Non-pigmented ciliary epithelial cell (primary cell): ENCODE measurements at regions not wholly inside any gene's neighbourhood (a gene's known extent, or its start where the extent isn't known, plus 50 kb on each side); places are given as distances from the start of the nearest gene placed in this dataset.

ENCODE experiments used
- DNase-seq: peaks from one replicate; pipeline ENCODE4 v3.0.0-alpha.2; 2010; ENCODE audit warnings: low read depth

DNA sequence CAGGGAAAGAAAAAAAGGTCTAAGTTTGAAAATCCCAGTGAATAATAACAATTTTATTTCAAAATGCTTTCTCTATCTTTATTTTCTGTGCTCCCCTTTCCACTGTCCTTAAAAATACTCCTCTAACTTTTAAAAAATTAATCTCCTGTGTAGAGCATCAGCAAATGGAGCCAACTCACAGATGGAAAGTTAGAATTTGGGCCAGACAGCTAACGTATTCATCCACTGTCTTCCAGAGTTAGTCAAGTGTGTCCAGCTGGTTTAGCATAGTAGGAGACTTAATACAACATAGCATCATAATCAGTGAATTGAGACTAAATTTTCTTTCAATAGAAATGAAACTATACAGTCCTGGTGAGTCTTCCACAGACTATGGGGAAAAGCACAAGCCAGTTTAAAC, 419.0 kb upstream of the LRRC7 start:
- DNase-seq, result no peak

DNA sequence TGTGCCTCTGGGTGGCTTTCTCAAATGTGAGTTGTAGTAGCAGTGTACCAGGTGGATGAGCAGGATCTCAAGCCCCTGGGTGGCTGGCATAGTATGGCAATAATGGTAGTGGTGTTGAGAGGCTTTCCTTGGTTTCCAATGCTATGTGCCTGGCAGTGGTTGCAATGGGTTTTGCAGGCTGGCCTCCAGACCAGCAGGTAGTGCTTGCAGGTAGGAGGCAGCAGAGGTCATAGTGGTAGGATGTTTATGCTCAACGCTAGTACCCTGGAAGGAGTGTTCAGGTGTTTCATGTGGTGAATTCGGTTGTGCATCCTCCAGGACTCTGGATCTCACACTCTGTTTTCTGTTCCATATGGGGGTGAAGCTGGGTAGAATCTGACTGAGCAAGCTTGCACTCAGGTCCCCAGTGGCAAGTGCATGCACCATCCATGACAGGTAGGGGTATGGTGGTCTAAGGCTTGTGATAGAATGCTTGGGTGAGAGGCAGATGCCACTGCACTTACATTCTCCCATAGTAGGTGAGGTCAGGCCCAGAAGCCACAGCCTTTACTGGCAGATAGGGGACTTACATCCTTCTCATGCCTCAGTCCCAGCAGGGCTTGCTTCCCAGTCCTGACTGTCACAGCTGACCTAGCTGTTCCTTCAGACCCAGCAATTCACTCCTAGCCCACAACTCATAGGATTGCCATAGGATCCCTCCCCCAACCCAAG, 410.5 kb upstream of the LRRC7 start:
- DNase-seq, result no peak

DNA sequence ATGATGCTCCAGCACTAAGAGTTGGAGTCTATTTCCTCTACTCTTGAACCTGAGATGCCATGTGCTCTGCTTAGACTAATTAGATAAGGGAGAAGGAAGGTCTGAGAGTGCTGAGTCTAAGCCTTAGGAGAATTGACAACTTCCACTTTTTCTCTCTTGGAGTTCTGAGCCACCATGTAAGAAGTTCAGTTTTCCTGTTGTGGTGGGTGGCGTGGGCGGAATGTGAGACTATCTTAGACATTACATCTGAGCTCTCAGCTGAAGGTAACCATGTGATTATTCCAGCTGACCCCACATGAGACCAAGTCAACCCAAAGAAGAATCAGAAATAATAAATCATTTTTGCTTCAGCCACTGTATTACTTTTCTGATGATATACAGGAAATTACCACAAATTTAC, 404.5 kb upstream of the LRRC7 start:
- DNase-seq, result no peak

DNA sequence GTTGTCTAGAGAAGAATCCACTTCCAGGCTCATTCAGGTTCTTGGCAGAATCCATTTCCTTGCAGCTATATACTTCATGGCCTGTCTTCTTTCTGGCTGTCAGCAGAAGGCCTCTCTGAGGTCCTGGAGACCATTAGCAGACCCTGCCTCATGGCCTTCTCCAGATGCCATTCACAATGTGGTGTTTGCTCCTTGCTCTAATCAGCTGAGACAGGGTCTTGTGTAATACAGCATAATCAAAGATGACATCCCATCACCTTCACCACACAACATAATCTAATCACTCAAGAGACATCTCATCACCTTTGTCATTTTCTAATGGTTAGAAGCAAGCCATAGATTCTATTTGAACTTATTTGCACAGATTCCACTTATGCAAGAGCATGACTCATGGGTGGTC, 403.9 kb upstream of the LRRC7 start:
- no peak for DNase-seq

DNA sequence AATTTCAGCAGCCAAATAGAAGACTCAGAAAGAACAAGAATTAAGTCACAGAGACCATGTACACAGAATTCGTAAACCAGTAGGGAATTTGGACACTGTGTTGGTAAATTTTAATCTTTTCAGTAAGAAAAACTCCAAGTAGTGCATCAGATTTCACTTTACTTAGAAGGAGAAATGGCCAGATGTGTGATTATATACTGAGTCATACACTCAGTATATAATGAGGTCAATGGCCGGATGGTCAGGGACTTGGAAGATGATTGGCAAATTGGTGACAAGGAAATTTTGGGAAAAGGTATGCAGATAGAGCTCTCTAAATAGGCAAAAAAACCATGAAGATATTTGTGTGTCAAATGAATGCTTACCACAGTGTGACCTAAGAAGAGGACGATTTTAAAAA, 399.8 kb upstream of the LRRC7 start:
- no peak for DNase-seq

DNA sequence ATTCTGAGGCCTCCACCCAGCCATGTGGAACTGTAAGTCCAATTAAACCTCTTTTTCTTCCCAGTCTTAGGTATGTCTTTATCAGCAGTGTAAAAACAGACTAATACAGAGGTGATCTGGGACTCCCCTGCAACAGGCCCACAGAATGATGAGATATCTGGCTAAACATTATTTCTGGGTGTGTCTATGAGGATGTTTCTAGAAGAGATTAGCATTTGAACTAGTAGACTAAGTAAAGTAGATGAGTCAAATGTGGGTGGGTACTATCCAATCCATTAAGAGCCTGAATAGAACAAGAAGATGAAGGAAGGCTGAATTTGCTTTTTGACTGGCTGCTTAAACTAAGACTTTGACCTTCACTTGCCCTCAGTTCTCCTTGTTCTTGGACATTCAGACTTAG, 396.5 kb upstream of the LRRC7 start:
- DNase-seq, result no peak

DNA sequence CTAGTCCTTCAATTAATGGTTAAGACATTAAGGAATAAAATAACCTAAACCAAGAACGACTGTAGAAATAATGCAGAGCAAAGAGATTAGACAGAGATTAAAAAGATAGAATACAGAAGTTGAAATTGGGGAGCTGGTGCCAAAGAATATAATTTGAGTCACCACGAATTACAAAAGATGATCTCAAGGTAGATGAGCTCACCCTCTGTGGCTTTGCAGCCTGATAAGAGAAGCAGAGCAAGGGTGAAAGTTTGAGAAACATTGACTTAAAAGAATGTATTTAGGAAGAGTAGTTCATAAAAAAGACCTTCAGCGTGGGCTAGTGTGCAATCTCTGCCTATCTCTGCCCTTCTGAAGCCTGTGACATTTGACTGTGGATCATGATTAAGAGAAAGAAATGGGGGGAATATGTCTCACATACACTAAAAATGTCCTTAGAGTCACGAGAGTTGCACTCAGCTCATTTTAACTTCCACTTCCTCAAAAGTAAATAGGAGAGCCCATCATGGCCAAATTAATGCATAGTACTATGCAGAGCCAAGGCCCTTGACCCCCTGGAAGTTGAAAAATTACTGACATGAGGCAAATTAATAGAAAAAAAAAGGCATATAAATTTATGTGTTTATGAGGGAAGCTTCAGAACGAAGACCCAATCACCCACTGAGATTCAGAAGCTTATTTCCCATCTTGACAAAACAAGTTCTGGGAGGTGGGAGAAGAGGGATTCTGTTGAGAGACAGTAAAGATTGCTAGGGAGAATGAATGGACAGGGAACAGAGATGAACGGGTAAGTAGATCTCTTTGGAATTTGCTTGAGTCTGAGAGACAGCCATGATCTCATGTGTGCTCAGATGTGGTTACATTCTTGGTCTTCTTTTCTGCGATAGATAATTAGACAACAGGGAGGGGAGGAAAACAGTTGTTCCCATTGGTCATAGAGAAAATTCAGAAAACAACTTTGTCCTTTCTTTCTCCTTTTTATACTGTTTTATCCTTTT, 395.4 kb upstream of the LRRC7 start:
- DNase-seq, result peak; percentile 6

DNA sequence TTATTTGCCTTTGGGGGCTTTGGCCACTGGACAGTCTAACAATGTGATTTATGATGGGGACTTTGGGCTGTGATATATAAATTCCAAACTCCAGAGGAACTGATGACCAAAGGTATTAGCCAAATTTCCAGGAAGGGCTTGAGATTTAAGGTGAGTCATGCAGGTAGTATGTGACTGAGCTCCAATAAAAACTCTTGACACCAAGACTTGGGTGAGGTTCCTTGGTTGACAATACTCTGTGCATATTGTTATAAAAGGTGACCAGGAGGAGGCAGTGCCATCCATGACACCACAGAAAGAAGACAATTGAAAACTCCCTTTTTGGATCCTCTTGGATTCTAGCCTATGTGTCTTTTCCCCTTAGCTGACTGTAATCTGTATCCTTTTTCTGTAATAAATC, 392.7 kb upstream of the LRRC7 start:
- DNase-seq, result no peak

DNA sequence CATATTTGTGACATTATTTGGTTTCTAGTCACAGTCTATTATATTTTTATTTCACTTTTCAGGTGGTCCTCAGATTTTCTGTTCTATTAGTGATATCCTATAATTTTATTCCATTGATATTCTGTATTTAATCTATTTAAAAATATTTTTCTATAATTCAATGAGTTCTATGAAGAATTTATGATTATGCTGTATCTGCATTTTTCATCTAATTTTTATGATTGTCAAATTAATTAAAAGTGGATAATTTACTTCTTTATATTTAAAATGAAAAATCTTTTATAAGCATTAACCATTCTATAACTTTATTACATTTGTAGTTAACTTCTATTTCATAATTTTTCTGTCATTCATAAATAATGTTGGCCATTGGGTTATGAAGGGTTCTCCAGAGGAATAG, 387.4 kb upstream of the LRRC7 start:
- DNase-seq, result no peak

DNA sequence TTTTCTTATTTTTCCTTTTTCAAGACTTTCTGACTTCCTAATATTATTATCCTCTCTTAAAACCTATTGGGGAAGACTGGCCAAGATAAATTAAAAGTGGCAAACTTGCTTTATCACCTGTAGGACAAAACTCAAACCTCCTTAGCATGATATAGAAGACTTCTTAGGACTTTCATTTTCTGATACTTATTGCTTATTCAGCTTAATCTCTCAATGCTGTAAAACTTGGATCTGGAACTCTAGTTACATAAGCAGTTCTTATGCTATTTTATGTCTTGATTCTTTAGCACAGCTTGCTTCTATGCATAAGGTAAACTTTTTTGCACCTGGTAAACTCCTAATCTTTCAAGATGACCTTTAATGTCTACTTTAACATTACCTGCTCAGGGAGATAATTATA, 382.3 kb upstream of the LRRC7 start:
- no peak for DNase-seq

DNA sequence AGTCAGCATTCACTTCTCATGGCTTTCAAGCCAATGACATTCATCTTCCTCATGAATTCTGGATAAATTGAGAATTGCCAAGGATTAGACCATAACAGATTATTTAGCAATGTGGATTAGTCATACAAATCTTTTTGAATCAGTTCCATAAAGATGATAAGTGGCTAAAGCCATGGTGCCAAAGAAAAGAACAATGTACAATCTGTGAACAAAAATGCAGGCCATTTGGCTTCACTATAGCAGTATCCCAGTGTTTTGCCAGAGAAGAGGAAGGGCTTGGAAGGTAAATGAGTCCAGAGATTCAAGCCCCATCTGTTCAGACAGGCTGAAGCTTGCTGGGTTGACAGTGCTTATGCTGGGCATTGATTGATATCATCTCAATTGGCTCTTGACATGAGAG, 376.4 kb upstream of the LRRC7 start:
- no peak for DNase-seq

DNA sequence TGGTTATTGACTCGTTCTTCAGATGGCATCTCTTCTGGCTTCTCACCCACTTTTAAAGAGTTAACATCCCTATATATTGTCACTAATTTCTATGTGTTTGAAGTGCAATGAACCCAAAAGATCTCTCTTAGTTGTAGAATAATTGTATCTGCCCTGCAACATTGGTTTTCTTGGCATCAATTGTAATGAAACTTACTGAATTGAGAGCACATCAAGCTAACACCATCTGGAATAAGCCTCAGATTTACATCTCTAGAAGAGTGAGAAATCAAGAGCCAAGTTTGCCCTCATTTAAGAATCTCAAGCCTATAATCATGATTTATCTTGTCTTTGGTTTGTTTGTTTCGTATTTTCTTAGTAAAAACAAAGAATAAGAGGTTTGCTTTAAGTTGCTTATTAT, 372.6 kb upstream of the LRRC7 start:
- no peak for DNase-seq

DNA sequence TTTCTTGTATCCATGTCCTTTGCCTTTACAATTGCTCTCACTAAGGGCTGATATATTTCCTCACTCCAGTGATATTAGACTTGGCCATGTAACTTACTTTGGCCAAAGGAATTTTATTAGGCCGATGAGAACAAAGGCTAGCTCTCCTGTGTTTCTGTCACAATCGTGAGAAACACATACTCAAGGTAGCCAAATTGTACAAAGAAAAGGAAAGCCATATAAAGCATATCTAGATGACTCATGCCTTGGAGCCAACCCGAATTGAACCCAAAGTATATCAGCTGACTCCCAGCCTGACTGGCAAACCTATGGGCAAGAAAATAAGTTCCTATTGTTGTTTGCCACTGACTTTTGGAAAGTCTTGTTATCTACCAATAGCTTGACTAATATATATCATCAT, 371.7 kb upstream of the LRRC7 start:
- no peak for DNase-seq

DNA sequence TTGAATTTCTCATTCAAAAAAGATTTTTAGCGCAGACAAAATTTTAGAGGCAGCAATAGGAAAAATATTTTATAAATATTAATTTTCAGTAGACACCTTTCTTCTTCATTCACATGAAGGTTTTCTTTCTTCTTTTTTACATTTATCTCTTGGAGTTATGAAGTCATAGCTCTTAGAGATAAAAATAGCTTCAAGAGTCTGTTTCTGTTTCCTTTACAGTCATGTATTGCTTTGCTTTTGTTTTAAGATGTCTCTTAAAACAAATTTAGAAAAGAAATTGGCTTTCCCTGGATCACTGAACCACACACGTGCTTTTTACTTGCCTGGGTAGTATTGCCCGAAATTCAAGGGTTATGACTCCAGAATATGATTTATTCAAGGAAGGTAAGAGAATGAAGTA, 369.9 kb upstream of the LRRC7 start:
- DNase-seq, result no peak

DNA sequence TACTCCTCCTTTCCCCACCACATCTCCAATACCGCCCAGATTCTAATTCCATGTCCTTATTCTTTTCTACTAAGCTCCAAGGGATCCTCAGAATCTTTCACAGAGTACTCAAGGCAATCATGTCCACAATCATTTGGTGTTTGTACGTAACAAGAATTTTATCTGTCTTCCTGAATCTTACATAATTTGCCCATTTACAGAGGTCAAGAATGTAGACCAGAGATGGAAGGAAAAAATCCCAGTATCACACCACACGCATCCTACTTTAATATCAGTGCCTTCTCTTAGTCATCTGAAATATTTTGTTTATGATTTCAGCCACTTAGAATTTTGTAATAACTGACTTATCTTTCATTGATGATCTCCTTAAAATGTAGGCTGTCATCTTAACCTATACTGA, 366.0 kb upstream of the LRRC7 start:
- DNase-seq, result no peak

DNA sequence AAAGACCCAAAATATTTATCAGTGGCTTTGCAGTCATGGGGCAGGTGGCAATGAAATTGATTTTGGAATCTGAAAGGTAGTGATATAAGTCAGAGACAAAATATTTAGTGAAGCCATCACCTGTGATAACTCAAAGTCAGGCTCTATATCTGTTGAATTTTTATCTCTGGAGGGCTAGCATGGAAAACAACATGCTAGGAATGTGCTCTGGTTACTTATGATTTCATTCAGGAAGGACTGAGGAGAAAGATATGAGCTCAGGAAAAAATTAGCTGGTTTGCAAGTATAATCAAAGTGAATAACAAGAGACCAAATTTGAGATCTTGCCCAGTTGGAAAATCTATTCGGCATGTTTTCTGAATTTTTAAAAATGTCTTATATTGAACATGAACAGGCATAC, 364.6 kb upstream of the LRRC7 start:
- no peak for DNase-seq

DNA sequence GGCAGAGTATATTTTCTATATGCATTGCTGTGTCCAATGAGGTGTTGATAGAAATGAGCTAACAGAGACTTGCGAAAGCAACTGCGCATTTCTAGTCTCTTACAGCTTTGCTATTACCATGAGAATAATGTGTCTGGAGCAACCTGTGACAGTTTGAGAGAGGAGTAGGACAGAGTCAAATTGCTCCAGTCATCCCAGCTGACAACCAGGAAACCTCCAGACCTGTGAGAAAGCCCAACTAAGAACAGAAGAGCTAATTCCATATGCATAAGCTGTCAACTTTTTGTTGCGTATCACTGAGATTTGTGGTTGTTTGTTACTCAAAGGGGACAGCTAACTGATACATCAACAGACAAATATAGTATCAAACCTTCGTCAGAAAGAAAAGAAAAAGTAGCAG, 354.1 kb upstream of the LRRC7 start:
- no peak for DNase-seq

DNA sequence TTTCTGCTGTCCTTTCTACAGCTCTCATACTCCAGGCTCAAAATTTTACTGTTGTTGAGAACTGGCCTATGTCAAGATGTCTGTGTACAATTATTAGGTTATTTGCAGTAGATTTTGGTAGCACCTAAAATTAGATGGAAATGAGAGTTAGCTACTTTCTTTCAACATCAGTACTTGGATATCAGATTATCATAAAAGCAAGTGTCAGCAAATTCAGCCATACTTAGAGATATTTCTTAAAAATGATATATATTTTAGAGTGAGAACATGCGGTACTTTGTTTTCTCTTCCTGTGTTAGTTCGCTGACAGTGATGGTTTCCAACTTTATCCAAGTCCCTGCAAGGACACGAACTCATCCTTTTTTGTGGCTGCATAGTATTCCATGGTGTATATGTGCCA, 351.8 kb upstream of the LRRC7 start:
- DNase-seq, result no peak

DNA sequence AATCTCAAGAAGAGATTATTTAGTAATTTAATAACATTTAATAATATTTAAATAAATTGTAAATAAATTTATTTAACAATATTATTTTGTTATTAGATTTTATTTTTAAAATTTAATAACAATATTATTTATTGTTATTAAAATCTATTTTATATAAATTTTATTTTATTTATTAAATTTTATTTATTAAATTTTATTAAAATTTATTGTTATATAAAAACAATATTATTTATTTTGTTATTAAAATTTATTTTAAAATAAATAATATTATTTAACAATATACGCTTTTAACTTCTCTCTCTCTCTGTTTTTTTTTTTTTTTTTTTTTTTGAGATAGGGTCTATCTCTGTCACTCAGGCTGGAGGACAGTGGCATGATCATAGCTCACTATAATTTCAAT, 347.1 kb upstream of the LRRC7 start:
- no peak for DNase-seq

DNA sequence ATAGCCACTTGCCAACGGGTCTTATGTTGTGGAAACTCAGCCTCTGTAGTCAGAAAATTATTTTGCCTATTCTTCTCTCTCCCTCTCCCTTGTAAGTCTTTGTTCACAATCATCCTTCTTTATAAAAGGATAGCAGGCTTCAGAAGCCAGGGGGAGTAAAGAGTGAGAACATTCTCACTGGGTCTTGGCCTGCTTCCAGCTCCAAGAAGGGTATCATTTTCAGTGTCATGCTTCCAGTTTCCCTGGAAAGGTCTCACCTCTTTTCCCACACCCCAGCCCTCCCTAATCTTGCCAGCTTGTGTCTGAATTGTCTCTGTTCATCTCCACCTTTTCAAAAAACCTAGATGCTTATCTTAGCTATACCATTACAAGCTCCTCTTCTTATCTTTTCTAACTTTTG, 346.2 kb upstream of the LRRC7 start:
- no peak for DNase-seq

DNA sequence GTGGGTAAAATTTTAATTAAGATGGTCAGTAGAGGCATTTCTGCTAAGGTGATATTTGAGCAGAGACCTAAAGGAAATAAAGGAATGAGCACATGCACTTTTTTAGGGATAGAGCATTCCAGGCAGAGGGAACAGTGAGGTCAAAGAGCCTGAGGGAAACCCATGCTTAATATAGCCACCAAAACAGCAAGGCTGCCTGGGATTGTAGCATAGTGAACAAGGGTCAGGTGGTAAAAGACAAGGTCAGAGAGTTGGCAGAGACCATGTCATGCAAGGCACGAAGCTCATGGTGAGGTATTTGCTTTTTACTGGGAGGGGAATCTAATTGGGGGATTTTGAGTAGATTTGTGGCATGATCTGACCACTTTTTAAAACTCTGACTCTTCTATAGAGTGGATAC, 344.6 kb upstream of the LRRC7 start:
- DNase-seq, result no peak

DNA sequence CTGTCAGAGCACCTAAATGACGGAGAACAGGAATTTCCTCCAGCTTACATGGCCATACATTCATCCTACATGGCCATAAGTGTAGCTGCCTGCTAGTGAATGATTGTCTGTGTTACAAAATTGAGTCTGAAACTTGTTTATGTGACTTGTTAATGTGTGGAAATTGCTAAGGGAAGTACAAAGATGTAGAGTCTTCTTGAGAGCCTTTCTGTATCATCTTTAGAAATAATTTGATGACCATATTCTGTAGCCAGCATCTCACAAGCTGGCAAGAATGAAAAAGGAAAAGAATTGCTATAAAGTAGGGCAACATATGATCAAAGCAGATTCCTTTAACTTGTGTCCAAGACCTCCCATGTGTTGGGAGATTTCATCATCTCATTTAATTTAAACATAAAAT, 339.2 kb upstream of the LRRC7 start:
- DNase-seq, result no peak

DNA sequence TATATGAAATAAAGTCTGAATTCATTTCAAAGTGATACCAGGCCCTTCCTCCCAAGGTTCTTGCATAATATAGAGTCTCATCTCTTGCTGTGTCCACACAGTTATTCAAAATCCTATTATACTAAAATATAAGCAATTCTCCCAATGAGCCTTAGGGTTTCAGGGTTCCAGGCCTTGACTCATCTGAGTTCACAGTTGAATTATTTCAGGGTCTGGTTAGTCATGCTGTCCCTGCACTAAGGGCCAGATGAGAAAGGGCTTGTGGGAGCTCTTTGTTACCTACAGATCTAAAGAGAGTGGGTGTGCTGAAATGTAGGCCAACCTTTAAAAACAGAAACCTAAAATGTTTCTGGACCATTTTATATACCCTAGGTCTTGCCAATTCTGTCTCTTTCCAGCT, 337.5 kb upstream of the LRRC7 start:
- DNase-seq, result no peak

DNA sequence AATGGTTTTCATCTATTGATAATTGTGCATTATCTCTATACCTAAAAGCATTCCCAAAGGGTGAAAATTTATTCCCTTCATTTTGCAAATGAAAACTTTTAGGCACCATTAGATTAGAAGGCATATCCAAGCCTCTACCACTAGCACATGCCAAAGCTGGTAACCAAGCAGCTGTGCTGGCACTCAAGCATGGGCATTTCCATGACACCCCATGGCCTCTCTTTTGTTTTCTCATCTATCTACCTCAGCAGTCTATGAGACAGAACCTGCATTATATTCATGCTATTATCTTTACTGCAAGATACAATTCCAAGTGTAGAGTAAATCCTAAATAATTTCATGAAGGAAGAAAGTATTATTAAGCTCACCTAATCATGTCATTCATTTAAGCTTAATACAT, 334.3 kb upstream of the LRRC7 start:
- DNase-seq, result no peak
